ENCODE measurements at regions not wholly inside any gene's neighbourhood (a gene's known extent, or its start where the extent isn't known, plus 50 kb on each side); places are given as distances from the start of the nearest gene placed in this dataset.

- no peak for TF ChIP-seq ZNF274 (IDR thresholded peaks at IDR 0.05; ENCODE audit: low read depth, low read length)
- no peak for TF ChIP-seq YY1 (IDR thresholded peaks at IDR 0.05; ENCODE audit: insufficient read depth, insufficient read length)
These were observed 341.8 kb upstream of the SMARCA2 start for GRCh38 chr9:1673300-1673699.

All from NT2/D1 (cell line).